GM12864 (cell line): ENCODE measurements at regions not wholly inside any gene's neighbourhood (a gene's known extent, or its start where the extent isn't known, plus 50 kb on each side); places are given as distances from the start of the nearest gene placed in this dataset.

Experiments used
- DNase-seq: peaks from one replicate; pipeline ENCODE4 v3.0.0-alpha.2; 2011; ENCODE audit warnings: low read depth
- H3K4me3 ChIP-seq: 2 replicates; pipeline ENCODE4 v1.5.1; 2011; ENCODE audit warnings: mild to moderate bottlenecking, low read depth, low read length, control low read depth
- CTCF ChIP-seq: IDR thresholded peaks from 2 replicates; pipeline ENCODE4 v1.5.1; 2011; ENCODE audit warnings: low read depth, mild to moderate bottlenecking, moderate library complexity, low read length, control low read depth, inconsistent platforms; ENCODE audit errors: missing control alignments

- TF ChIP-seq CTCF = no peak
- no peak for DNase-seq
- H3K4me3 ChIP-seq = no peak overlapping the region
Measured at GRCh38 chr21:41016472-41016871, 151.5 kb upstream of the BACE2 start.

- no peak for TF ChIP-seq CTCF
- DNase-seq = no peak
Measured at GRCh38 chr21:41018431-41018830, 149.5 kb upstream of the BACE2 start.

GRCh38 chr21:41023936-41024335 lies 144.0 kb upstream of the BACE2 start:
- DNase-seq = no peak
- TF ChIP-seq CTCF = no peak
- H3K4me3 ChIP-seq = no peak overlapping the region

More at GRCh38 chr21:41018431-41018830, 149.5 kb upstream of the BACE2 start:
- no peak overlapping the region for H3K4me3 ChIP-seq

- no peak for DNase-seq
- no peak for TF ChIP-seq CTCF
- H3K4me3 ChIP-seq = no peak overlapping the region
Measured at GRCh38 chr21:41024341-41024740, 143.6 kb upstream of the BACE2 start.

- no peak for DNase-seq
Measured at GRCh38 chr21:41024746-41025254, 143.2 kb upstream of the BACE2 start.

GRCh38 chr21:41029571-41029970 lies 138.4 kb upstream of the BACE2 start:
- no peak for TF ChIP-seq CTCF
- H3K4me3 ChIP-seq = no peak overlapping the region
- DNase-seq = no peak

More at GRCh38 chr21:41024746-41025254, 143.2 kb upstream of the BACE2 start:
- no peak overlapping the region for H3K4me3 ChIP-seq
- TF ChIP-seq CTCF = no peak

- no peak for TF ChIP-seq CTCF
- no peak overlapping the region for H3K4me3 ChIP-seq
- DNase-seq = no peak
Measured at GRCh38 chr21:41031701-41032220, 136.2 kb upstream of the BACE2 start.
